HEK293 (cell line): ENCODE measurements at regions not wholly inside any gene's neighbourhood (a gene's known extent, or its start where the extent isn't known, plus 50 kb on each side); places are given as distances from the start of the nearest gene placed in this dataset.

Source experiments
- CTCF ChIP-seq: fragments of 450-650 bp; formaldehyde crosslinking; IDR thresholded peaks from 2 replicates; pipeline ENCODE4 v1.5.1; 2016; ENCODE audit warnings: missing biosample characterization, missing genetic modification characterization
- KLF7 ChIP-seq: fragments of 450-650 bp; formaldehyde crosslinking; IDR thresholded peaks from 2 replicates; pipeline ENCODE4 v1.5.1; 2016; ENCODE audit warnings: missing biosample characterization, missing genetic modification characterization, borderline replicate concordance
- KLF8 ChIP-seq: fragments of 450-650 bp; formaldehyde crosslinking; IDR thresholded peaks from 2 replicates; pipeline ENCODE4 v1.5.1; 2016; ENCODE audit warnings: missing biosample characterization, missing genetic modification characterization
- PRDM10 ChIP-seq: fragments of 450-650 bp; formaldehyde crosslinking; IDR thresholded peaks from 2 replicates; pipeline ENCODE4 v1.5.1; 2016; ENCODE audit warnings: missing biosample characterization, missing genetic modification characterization
- PRDM4 ChIP-seq: fragments of 450-650 bp; formaldehyde crosslinking; IDR thresholded peaks from 2 replicates; pipeline ENCODE4 v1.5.1; 2017; ENCODE audit warnings: missing biosample characterization, missing genetic modification characterization
- TCF7L2 ChIP-seq: IDR thresholded peaks from 2 replicates; pipeline ENCODE4 v1.6.1; 2011; ENCODE audit warnings: low read depth, mild to moderate bottlenecking, inconsistent platforms, low read length, moderate library complexity, borderline replicate concordance
- ZBTB20 ChIP-seq: fragments of 450-650 bp; formaldehyde crosslinking; IDR thresholded peaks from 2 replicates; pipeline ENCODE4 v1.5.1; 2016; ENCODE audit warnings: missing biosample characterization, missing genetic modification characterization
- ZEB2 ChIP-seq: fragments of 450-650 bp; formaldehyde crosslinking; IDR thresholded peaks from 2 replicates; pipeline ENCODE4 v1.5.1; 2016; ENCODE audit warnings: missing biosample characterization, missing genetic modification characterization
- ZFP3 ChIP-seq: fragments of 450-650 bp; formaldehyde crosslinking; IDR thresholded peaks from 2 replicates; pipeline ENCODE4 v1.5.1; 2016; ENCODE audit warnings: low read depth, missing biosample characterization, missing genetic modification characterization
- ZNF146 ChIP-seq: fragments of 450-650 bp; formaldehyde crosslinking; IDR thresholded peaks from 2 replicates; pipeline ENCODE4 v1.5.1; 2016; ENCODE audit warnings: missing biosample characterization, missing genetic modification characterization
- ZNF366 ChIP-seq: fragments of 450-650 bp; formaldehyde crosslinking; conservative IDR thresholded peaks from 2 replicates; pipeline ENCODE4 v1.5.1; 2016; ENCODE audit warnings: missing biosample characterization, missing genetic modification characterization
- ZNF530 ChIP-seq: fragments of 450-650 bp; formaldehyde crosslinking; IDR thresholded peaks from 2 replicates; pipeline ENCODE4 v1.5.1; 2016; ENCODE audit warnings: low read depth, missing biosample characterization, missing genetic modification characterization
- ZNF580 ChIP-seq: fragments of 450-650 bp; formaldehyde crosslinking; IDR thresholded peaks from 2 replicates; pipeline ENCODE4 v1.5.1; 2016; ENCODE audit warnings: missing biosample characterization, missing genetic modification characterization

GRCh38 chr14:88983755-88984154, 159.3 kb downstream of the TTC8 start:
- TF ChIP-seq CTCF (tag by site-specific recombination) (no peak), ZFP3 (no peak), PRDM10 (tag by site-specific recombination) (0 out of 2 replicates have a peak, but pooled peaks have one; percentile 22), ZEB2 (no peak), KLF8 (tag by site-specific recombination) (no peak), KLF7 (tag by site-specific recombination) (no peak), ZNF530 (tag by site-specific recombination) (no peak), ZNF580 (tag by site-specific recombination) (no peak), ZNF146 (tag by site-specific recombination) (no peak), ZBTB20 (tag by site-specific recombination) (no peak), ZNF366 (tag by site-specific recombination) (no peak), TCF7L2 (no peak), PRDM4 (no peak)
